Osteocyte (in vitro differentiated cells): ENCODE measurements at regions not wholly inside any gene's neighbourhood (a gene's known extent, or its start where the extent isn't known, plus 50 kb on each side); places are given as distances from the start of the nearest gene placed in this dataset.

Experiments
- DNase-seq: peaks from one replicate; pipeline ENCODE4 v3.0.0; 2021; ENCODE audit warnings: mixed read lengths; ENCODE audit not compliant: unreplicated experiment; ENCODE audit errors: extremely low spot score
- H3K27ac Mint-ChIP-seq: one replicate; pipeline ENCODE4 v1.8.0; 2021; ENCODE audit warnings: mild to moderate bottlenecking, mixed read lengths; ENCODE audit not compliant: unreplicated experiment
- H3K27me3 Mint-ChIP-seq: one replicate; pipeline ENCODE4 v1.8.0; 2021; ENCODE audit warnings: mixed read lengths; ENCODE audit not compliant: unreplicated experiment
- H3K36me3 Mint-ChIP-seq: one replicate; pipeline ENCODE4 v1.8.0; 2021; ENCODE audit warnings: mixed read lengths; ENCODE audit not compliant: unreplicated experiment
- H3K4me1 Mint-ChIP-seq: one replicate; pipeline ENCODE4 v1.8.0; 2021; ENCODE audit warnings: mixed read lengths; ENCODE audit not compliant: unreplicated experiment
- H3K4me3 Mint-ChIP-seq: one replicate; pipeline ENCODE4 v1.8.0; 2021; ENCODE audit warnings: mild to moderate bottlenecking, moderate library complexity, mixed read lengths; ENCODE audit not compliant: unreplicated experiment
- H3K9me3 Mint-ChIP-seq: one replicate; pipeline ENCODE4 v1.8.0; 2021; ENCODE audit warnings: mixed read lengths; ENCODE audit not compliant: unreplicated experiment
- CTCF ChIP-seq: fragments of 200-600 bp; sonication (generic); IDR thresholded peaks from 2 replicates; pipeline ENCODE4 v1.5.0; 2021; ENCODE audit warnings: antibody characterized with exemption, mild to moderate bottlenecking, moderate library complexity

DNA sequence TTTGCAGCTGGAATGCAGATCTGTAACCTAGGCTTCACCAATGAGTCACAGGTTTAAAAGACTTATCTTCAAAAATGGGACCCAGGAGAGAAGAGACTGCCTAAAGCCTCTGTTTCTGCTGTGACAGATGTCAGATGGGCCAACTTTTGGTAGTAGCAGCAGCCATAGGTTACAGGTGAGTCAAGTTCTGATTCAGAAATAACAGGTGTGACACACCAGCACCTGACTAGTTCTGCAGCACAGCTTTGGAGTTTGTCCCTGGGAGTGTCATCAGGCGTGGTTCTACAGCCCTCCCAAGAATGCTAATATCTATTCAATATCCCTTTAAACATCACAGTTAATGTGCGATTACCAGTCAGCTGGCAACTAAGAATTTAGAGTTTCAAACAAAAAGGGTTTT, 121.9 kb upstream of the BTN3A2 start:
- Mint-ChIP-seq H3K27ac (no peak overlapping the region), H3K9me3 (no peaks in the 10 kb centered on the region), H3K36me3 (no peaks in the 10 kb centered on the region), H3K4me3 (no peak overlapping the region), H3K4me1 (peaks cover under 1% of the 10 kb centered on the region), H3K27me3 (no peaks in the 10 kb centered on the region)
- TF ChIP-seq CTCF, result no peak
- no peak for DNase-seq

DNA sequence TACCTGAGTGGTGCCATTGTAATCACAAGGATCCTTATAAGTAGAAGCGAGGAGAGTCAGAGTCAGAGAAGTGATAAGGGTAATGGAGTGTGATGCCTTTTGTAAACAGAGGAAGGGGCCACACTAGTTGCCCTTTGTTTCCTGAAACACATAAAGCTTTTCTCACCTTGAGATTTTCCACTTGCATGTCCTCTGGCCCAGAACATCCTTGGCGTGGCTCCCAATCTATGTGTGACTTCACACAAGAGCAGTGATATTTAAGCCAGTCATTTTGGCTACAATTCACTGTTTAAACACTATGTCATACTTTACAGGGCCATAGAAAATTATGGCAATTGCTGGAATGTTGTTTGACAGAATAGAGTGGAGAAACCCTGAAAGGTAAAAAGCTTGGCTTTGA, 121.2 kb upstream of the BTN3A2 start:
- DNase-seq, result no peak
- Mint-ChIP-seq H3K27me3 (no peaks in the 10 kb centered on the region), H3K9me3 (no peaks in the 10 kb centered on the region), H3K36me3 (no peaks in the 10 kb centered on the region), H3K27ac (no peak overlapping the region), H3K4me1 (peaks cover 2% of the 10 kb centered on the region), H3K4me3 (no peak overlapping the region)
- TF ChIP-seq CTCF, result no peak

DNA sequence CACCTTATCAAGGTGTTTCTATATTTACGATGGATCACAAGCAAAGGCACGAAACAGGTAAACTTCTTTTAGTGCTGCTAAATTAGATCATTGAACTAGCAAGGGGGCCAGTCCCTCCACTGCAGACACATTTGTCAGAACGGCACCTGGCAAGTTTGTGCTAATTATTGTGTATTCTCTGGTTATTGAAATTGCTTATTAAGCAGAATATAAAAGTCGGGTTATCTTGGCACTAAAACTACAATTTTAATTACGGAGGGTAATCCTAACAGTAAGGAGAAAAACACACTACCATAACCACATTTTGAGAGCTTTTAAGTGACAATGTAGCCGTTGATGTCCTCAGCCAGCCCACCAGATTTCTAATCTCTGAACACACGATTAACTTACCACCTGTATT, 118.9 kb upstream of the BTN3A2 start:
- no peak for DNase-seq
- H3K27me3 Mint-ChIP-seq, result no peaks in the 10 kb centered on the region
- no peaks in the 10 kb centered on the region for H3K9me3 Mint-ChIP-seq
- H3K4me3 Mint-ChIP-seq, result no peak overlapping the region
- no peaks in the 10 kb centered on the region for H3K36me3 Mint-ChIP-seq
- H3K27ac Mint-ChIP-seq, result no peak overlapping the region
- peaks cover 10% of the 10 kb centered on the region for H3K4me1 Mint-ChIP-seq
- TF ChIP-seq CTCF, result no peak

- H3K36me3 Mint-ChIP-seq, result no peaks in the 10 kb centered on the region
- peaks cover 13% of the 10 kb centered on the region for H3K4me1 Mint-ChIP-seq
- no peak overlapping the region for H3K4me3 Mint-ChIP-seq
- TF ChIP-seq CTCF, result no peak
- H3K27ac Mint-ChIP-seq, result no peak overlapping the region
- no peaks in the 10 kb centered on the region for H3K9me3 Mint-ChIP-seq
- H3K27me3 Mint-ChIP-seq, result no peaks in the 10 kb centered on the region
- no peak for DNase-seq
Measured at GRCh38 chr6:26246553-26246952, 118.4 kb upstream of the BTN3A2 start.

DNA sequence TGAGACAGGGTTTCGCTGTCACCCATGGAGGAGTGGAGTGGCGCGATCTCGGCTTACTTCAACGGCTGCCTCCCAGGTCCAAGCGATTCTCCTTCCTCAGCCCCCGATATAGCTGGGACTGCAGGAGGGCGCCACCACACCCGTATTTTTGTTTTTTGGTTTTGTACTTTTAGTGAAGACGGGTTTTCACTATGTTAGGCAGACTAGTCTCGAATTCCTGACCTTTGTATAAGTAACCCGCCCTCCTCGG, 115.4 kb upstream of the BTN3A2 start:
- Mint-ChIP-seq H3K27ac (peak overlapping the region; percentile 97), H3K36me3 (no peaks in the 10 kb centered on the region), H3K4me1 (peaks cover 37% of the 10 kb centered on the region), H3K9me3 (no peaks in the 10 kb centered on the region), H3K27me3 (no peaks in the 10 kb centered on the region), H3K4me3 (peak overlapping the region; percentile 81)
- DNase-seq, result no peak
- no peak for TF ChIP-seq CTCF
